ENCODE measurements at regions not wholly inside any gene's neighbourhood (a gene's known extent, or its start where the extent isn't known, plus 50 kb on each side); places are given as distances from the start of the nearest gene placed in this dataset.

DNA sequence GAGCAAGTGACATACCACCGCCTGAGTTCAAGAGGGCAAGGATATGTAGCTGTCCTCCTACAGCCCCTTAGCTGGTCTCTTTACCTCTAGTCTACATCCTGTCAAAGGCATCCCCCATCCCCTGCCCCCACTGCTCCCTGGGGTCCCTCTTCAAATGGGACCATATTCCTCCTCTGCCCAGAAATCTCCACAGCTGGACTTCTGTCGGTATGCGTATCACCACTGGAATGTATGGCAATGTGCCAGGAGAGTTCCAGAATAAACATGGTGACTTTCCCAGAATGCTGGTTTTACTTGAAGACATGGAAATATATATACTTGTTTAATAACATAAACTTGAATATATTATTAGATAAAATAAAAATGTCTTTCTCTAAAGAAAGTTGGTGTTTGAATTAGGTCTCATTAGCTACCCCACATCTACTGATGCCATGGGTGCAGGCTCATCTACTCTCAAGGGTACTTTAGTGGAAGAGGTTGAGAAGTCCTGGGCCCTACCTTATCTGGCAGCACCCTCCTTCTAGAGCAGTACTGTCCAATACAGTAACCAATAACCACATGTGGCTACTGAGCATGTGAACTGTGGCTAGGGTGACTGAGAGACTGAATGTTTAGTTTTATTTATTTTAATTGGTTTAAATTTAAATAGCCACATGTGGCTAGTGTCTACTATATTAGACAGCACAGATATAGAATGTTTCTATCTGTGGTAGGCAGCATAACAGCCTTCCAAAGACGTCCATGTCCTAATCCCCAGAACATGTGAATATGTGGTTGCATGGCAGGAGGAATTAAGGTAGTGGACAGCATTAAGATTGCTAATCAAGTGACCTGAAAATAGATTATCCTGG, 181.7 kb upstream of the SLC30A5 start:
- no peak for DNase-seq

DNA sequence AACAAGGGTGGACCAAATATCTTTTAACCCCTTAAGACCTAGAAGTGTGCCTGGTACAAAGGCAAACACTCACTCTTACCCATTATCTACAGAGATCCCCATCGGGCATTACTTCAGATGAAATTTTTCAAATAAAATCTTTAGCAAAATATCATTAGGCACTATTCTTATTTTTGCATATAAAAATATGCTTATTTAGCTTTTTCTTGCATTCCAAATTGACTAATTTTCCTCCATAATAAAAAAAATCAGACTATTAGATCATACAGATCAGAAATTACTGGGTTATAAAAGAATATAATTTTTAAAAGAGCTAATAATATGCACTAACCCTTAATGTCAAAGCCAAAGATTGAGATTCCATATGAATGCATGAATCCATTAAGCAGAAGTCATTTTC, 178.7 kb upstream of the SLC30A5 start:
- DNase-seq = no peak

DNA sequence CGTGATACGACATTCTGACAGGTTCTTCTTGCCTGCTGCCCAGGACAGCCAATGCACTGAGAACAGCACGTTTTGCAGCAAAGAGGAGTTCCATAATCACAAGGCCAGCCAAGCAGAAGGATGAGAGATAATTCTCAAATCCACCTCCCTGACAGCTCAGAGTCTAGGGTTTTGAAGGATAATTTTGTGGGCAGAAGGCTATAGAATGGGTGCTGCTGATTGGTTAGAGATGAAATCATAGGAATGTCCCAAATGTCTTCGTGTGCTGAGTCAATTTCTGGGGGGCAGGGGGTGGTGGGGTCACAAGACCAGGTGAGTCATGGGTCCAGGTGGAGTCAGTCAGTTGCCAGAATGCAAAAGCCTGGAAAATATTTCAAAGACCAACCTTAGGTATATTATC, 175.5 kb upstream of the SLC30A5 start:
- no peak for DNase-seq

DNA sequence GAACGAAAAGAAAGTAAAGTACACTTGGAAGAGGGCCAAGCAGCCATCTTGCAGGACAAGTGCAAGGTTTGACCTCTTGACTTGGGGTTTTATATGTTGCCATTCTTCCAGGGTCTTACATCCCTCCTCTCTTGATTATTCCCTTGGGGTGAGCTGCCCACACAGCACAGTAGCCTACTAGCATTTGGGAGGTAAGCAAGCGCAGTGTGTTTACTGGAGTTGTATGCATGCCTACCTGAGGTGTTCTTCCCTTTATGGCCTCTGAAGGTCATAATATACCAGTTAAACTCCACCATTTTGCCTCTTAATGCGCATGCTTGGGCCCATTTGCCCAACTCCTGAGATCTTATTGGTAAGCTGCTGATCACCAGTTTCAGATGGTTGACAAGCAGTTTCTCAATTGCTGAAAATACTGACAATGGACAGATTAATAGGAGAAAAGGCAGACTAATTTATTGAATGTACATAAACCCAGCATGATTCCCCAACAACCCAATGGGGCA, 173.8 kb upstream of the SLC30A5 start:
- no peak for DNase-seq

DNA sequence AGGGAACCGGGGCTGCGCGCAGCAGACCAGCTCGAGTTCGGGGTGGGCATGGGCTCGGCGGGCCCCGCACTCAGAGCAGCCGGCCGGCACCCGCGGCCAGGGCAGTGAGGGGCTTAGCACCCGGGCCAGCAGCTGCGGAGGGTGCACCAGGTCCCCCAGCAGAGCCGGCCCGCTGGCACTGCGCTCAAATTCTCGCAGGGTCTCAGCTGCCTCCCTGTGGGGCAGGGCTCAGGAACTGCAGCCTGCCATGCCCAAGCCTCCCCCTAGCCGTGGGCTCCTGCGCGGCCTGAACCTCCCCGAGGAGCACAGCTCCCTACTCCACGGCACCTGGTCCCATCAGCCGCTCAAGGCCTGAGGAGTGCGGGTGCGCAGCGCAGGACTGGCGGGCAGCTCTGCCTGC, 172.9 kb upstream of the SLC30A5 start:
- no peak for DNase-seq

DNA sequence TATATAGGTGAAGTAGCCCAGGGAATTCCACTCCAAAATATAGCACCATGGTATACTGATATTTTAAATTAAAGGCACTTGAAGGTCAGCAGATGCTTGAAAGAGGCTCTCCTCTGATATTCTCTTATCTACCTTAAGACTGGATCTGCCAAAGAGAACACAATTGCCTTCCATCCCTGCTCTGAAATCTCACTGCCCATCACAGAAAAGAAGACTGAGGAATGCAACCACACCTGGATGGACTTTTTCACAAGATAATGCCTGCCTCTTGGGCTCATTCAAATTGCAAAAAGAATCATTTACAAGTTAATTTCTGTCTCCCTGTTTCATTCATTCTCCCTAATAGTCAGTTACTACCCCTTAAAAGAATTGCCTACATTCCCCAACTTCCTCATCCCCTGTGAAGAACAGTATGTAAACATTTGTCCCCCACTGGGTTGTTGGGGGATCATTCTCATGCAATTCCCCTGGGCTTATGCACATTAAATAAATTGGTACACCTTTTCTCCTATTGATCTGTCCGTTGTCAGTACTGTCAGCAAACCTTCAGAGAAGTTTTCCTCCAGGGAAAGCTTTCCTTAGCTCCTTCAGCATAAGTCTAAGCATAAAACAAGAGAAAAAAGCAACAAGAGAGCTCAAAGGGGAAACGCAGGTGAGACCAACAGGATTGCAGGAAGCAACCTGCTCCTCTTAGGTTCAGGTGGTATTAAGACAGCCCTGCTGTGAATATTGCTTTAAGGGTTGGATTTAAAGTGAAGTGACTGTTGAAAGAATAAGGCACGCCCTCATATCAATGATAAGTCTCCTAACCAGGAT, 171.4 kb upstream of the SLC30A5 start:
- no peak for DNase-seq

DNA sequence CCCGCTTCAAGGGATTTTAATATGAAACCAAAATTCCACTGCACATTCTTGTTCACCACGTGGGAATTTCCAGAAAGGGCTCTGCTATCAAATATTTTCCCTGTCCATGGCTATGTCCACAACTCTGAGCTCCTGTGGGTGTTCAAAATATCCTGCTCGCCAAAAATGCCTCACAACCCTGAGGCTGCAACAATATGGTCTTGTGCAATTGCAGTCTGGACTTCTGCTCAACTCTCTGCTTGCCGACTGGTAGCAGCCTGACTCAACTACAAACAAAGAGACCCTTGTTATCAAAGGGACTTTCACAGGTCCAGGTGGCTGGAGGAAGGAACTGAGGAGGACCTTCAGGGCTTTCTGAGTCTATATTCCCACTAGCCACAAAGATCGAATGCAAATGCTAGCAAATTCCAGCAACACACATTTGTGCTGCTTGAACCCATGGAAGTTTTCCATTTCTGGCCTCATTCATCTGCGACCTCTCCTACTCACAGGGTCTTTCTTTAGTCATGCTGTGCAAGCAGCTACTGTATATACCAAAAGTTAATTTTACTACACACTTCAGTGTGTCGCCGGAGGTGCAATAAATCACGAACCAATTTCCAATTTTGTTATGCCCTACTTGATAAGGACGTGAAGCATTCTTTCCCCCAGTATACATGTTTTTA, 169.2 kb upstream of the SLC30A5 start:
- DNase-seq = no peak

DNA sequence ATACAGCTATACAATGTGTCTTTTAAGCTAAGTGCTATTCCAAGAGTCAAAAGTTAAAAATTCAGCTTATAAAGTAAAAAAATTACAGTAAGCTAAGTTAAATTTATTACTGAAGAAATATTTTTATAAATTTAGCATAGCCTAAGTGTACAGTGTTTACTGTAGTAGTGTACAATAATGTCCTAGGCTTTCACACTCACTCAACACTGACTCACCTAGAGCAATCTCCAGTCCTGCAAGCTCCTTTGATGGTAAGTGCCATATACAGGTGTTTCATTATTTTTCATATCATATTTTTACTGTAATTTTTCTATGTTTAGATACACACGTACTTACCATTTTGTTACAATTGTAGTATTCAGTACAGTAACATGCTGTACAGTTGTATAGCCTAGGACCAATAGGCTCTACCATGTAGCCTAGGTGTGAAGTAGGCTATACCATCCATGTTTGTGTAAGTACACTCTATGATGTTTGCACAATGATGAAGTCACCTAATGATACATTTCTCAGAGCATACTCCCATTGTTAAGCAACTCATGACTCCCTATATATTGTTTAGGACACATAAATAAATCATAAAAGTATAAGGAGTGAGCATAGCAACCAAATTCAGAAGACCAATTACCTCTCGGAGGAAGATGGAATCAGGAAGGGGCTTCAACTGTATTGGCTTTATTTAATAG, 165.1 kb upstream of the SLC30A5 start:
- no peak for DNase-seq

DNA sequence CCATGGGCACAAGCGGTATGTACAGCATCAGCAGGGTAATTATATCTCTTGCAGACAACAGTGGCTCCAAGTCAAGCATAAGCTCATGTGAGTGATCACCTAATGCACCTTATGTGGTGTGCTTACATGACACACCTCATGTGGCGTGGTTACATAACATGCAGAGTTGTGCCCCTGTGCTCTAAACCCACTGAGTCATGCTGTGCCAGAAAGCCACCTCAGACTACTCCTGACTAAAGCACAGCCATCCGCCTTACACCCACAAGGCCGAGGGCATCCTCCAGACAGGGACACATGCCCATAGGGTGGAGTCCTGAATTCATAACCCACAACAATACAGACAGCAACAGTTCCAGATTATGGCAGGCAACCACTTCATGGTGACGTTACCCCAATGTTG, 163.7 kb upstream of the SLC30A5 start:
- no peak for DNase-seq

DNA sequence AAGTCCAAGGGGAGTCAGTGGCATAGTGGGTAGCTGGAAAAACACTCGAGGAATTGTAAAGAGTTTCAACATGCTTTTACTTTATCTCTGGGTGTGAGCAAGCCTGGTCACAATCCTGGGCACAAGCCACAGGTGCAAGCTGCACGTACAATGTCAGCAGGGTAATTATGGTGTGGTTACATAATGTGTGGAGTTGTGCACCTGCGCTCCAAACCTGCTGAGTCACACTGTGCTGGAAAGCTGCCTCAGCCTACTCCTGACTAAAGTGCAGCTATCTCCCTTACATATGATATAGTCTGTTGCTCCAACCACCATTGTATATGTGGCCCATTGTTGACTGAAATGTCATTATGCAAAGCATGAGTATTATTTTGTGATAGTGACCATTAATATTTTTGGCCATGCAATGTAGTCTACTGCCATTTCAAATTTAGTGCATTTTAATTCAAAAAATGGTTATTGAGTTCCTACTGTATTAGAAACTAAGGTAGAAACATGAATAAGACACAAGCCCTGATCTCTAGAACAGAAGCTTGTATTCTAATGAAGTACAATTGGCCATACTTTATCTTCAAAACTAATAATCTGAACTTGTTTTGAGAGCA, 160.9 kb upstream of the SLC30A5 start:
- no peak for DNase-seq

DNA sequence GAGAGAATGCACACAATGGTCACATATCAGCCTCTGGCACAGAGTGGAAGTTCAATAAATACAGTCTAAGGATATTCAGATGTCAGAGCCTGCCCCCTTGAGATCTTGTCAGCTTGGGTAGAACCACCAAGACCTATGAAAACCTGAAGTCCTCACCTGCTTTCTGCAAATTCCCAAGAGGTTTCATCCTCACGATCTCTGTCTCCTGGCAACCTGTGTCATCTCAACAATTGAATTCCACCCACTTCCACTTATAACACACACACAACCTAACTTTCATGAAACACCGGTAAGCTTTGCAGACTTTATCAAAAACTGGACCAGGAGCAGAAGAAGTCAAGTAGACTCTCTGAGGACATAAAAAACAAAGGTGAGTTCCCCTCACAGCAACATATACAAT, 151.6 kb upstream of the SLC30A5 start:
- no peak for DNase-seq

DNA sequence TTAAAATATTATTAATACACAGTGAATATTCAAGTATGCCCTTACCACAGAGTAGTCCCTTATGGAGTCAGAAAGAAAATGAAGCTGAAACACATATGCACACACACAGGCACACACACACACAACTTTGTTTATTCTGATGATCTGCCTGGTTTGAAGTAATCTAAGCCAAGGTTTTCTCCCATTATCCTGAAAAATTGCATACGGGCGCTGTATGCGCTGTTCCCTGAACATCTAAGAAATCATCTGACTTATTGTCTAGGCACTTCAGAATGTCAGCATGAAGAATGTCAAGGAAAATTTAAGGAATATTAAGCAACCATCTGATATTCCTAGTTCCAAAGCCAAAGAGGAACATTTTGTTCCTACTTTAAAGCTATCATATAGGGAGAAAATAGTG, 147.1 kb upstream of the SLC30A5 start:
- no peak for DNase-seq

DNA sequence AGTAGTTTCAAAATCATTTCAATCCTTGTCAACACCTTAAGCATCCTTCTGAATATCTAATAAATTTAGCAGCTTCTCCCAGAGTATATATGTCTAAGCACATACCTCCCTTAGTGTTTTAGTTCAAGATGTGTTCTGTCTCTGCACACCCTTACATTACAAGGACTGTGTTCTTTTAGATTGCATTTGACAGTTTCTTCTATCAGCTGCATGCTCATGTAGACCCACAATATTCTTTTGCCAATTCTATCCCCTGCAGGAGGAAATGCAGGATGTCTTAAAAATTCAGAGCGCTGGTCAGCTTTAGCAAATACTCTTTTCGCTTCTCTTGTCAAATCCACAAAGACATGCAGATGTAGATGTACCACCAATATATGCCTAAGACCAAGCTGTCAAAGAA, 145.8 kb upstream of the SLC30A5 start:
- DNase-seq = no peak

DNA sequence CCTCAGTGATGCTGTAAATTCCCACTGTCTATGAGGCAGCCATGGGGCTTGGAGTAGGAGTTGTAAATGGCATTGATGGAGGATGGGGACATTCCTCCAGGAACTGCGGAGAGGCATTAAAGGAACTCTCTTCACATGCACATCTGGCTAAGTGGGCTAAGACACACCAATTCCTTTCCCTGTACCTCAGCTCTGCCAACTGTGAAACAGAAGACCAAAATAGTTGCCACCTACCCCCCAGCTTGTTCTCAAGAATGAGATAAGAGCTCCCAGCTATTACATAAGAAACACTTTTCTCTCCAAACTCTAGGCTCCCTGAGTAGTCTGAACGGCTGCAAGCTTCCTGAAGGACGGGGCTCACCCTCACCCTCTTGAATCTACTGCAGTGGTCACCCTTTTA, 144.6 kb upstream of the SLC30A5 start:
- DNase-seq = no peak

DNA sequence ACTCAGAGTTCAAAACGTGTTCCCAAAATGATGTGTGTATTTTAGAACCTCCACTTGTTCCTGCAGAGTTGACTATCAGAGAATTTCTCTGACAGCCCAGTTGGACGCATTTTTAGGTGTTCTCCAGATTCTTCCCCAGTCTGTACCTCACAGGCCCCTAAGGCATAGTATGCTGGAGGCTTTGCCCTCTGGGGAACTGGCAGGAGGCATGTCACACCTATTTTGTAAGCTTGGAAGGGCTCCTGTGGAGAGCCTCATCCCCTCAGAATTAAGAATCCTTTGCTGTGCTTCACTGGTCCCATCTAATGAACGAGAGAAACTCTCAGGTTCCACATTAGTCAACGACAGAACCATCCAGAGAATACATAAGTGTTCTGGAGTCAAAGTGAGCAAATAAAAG, 144.1 kb upstream of the SLC30A5 start:
- DNase-seq = no peak

DNA sequence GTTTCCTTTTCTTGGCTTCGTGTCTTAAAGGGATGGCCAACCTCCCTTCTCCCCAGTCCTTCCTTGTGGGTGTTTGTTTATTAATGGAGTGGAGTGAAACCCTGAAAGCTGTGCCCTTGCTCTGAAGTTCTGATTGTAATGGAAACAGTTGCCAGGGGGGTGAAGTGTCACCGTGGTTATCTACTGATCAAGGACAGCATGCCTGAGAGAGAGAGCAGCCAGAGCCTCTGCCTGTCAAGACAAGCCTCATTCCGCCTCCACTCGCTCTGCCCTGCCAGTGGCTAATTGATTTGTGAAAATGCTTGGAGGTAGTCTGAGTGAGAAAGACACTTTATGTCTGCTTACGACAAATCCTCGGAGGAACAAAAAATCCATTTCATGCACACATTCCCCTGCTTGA, 143.7 kb upstream of the SLC30A5 start:
- DNase-seq = no peak

DNA sequence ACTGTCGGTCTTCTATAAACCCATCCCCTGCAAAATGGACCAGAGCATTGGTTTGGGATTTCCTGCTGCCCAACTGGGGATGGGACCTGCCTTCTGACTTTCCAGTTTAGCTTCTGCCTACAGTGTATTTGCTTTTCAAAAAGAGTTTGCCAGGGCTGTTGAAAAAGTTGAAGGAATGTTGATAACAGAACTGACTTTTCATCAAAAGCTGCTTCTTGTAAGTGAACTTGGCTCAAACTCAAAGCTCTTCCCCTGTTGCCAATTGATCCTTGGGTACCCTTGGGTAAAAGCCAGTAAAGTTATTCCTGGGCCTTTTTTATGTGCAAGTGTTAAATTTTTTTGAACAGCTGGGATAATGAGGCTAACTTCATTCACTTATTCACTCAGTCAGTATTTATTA, 142.9 kb upstream of the SLC30A5 start:
- no peak for DNase-seq

DNA sequence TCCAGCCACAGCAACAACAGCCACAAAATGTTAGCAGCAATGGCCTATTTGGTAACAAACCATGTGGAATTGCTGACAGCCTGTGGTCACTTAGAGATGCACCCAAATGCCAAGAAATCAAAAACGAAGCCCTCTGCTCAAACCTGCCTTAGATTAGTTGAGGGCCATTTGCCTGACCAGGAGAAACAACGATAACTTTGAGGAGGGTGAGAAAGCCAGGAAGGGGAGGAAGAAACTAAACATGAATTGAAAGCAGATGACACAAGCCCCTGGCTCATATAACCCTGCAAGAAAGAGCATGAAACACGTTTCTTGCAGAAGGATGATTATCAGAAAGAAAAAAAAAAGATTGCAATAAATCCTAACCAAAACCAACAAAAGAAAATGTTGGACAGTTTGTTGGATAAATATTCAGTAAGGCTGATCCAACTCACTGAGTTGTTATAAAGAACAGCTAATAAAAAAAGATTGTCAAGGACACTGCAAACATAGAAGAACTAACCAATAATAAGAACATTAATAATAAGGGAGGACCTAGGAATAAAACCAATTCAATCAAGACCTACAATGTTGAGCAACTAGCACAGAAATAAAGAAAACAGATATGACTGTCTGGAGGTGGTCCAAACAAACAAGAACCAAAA, 140.5 kb upstream of the SLC30A5 start:
- no peak for DNase-seq

DNA sequence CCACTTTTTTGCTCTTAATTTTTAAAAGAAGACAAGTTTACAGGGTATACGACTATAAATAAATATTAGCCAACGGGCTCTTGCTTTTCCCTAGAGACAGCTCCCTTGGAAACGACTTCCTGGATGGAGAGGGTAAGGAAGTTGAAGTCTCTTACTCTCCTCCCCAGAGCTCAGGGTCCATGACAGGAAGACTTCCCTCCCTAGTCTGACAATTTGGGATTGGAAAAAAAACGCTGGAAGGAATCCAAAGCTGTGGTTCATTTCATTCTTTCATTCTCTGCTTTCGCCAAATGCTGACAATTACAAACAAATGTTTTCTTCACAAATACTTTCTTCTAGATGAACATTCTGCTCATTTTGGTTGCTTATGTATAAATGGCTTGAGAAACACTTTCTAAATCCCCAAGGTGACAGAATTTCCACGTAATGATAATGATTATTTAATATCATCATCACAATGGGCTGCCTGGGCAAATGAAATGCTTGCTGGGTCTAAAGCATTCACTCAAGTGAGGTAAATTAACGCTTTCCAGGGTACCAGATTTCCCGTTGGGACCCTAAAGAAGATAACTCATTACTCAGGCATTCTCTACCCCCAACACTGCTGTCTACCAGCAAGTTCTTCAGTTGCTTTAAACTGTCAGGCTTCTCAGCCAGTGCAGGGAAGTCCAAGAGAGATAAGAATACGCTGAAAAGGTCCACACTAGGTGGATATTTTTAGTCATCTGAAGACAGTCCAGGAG, 139.8 kb upstream of the SLC30A5 start:
- no peak for DNase-seq

DNA sequence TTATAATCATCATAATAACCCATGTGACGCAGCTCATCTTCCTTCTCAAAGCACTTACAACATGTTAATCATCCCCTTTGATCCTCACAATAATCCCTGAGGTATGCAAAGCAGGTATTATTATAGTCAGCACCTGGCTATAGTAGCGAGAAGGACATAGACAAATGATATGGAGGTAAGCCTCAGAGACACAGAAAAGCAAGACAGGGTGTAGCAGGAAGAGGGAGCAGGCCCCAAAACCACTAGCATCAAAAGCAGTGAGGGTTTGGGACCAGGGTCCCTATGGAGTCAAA, 139.2 kb upstream of the SLC30A5 start:
- no peak for DNase-seq

DNA sequence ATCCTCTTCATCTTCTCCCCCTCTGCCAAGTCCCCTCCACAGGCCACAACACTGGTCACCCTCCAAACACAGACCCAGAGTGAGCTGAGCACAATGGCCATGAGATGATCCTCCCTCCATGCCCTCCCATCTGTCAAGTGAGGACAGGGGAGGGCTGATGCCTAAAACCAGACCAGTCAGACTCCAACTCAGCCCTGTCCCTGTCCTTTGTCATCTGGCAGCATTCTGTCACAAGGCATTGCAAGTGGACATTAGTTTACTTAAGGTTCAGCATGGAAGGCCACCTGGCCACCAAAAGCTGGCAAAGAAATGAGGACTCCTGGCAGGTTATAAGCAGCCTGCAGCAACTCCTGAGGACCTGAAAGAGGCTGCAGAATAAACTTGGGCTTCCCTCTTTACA, 136.2 kb upstream of the SLC30A5 start:
- DNase-seq = no peak

DNA sequence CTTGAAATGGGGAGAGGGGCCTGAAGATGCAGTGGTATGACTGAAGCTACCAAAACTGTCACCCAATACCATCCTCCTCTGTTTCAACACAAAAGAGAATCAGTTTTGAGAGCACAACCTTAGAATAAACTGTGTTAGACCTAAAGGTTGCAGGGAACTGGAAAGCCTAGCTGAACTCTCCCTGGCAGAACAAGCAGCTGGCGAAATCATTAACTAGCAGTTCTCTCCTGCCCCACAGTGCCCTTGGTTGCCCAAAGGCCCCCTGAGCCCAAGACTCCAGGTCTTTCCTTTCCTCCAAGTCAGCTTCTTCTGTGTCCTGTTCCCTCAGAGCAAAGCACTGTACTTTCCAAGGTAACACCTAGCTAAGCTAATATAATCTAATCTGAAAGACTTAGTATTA, 135.4 kb upstream of the SLC30A5 start:
- no peak for DNase-seq

Data from NCI-H2081 treated with DMSO at 0.1 percent for 48 hours (cell line).